ENCODE measurements at regions not wholly inside any gene's neighbourhood (a gene's known extent, or its start where the extent isn't known, plus 50 kb on each side); places are given as distances from the start of the nearest gene placed in this dataset.
"Not testable (repeated sequence)": the region's sequence is repeated elsewhere in the genome, so short reads cannot be mapped to it uniquely, and the experiment has no call there.

DNA sequence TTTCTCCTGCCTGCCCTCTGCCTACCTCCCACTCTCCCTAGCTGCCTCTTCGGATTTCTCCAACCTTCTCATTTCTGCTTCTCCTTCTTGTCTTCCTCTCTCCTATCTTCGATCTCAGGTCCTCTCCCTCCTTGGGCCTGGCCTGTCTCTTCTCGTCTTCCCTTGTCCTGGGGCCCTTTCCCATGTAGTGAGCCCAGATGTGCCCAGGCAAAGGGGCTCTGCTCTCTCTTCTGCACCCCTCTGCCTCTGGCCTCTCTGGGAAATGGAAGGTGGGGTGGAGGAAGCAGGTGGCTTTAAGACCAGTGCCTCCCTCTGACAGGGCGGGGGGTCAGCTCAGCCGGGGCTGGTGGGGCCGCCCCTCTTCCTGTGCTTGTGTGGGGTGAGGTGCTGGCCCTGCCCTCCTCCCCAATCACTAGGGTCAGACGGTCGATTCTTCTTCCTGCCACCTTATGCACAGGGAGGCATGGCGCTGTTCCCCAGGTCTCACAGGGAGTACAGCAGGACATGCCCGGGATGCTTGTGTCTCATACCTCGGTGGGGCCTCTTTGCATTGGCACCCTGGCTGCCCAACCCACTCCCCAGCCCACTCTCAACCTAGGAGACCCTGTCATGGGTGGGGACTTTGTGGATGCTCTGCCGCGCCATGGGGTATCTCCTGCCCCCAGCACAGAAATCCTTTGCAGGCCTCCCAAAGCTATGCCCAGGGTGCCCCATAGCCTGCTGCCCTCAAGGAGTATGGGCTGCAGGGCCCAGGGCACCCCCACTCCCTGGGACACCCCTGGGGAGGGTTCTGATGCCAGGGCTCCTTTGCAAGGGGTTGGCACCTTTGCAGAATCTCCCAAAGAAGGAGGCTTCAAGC, 213.8 kb upstream of the HAAO start:
- no peak overlapping the region for H3K4me3 Mint-ChIP-seq
- intact Hi-C loops (cut with micrococcal nuclease), result no loop called here
- H3K27ac Mint-ChIP-seq, result no peak overlapping the region
- H3K27me3 Mint-ChIP-seq, result peaks cover 19% of the 10 kb centered on the region
- peaks cover 44% of the 10 kb centered on the region for H3K4me1 Mint-ChIP-seq (ENCODE audit: low read depth)
- no peaks in the 10 kb centered on the region for H3K36me3 Mint-ChIP-seq (ENCODE audit: low read depth)
- H3K9me3 Mint-ChIP-seq, result peaks cover 9% of the 10 kb centered on the region

DNA sequence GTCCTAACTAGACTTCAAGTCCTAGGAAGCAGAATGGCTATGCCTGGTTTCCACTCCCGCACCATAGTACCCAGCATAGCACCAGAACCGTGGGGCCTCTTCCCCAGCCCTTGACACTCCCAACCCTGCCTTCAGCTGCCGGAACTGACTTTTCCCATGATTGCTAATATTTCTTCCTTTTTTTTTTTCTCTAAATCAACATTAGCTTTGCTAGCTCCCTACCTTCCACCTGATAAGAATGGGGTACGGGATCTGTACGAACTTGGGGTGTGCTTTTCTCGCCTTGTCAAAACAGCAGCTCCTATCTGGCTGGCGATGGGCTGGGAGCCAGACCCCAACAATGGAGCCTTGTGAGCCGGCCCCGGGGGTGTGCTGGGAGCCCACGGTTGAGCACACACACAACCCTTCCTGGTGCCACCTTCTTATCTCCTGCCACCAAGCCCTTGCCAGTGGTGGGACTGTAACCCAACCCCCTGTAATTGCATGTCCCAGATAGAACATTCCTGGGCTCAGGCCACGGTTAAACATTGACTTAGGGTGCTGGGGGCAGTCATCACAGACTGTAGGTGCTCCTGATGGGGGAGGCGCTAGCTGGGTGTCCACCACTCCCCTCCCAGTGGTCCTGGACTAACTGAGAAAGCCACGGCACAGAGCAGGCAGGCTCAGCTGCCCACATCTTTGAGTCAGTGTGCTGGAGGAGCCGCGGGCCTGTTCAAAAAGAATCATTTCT, 213.0 kb upstream of the HAAO start:
- Mint-ChIP-seq H3K36me3 (ENCODE audit: low read depth) (no peaks in the 10 kb centered on the region), H3K4me3 (no peak overlapping the region), H3K4me1 (ENCODE audit: low read depth) (peaks cover 52% of the 10 kb centered on the region), H3K9me3 (peaks cover 9% of the 10 kb centered on the region), H3K27ac (no peak overlapping the region), H3K27me3 (peaks cover 19% of the 10 kb centered on the region)
- intact Hi-C loops (cut with micrococcal nuclease), result no loop called here

- no peak overlapping the region for H3K27ac Mint-ChIP-seq
- peaks cover 9% of the 10 kb centered on the region for H3K9me3 Mint-ChIP-seq
- H3K4me3 Mint-ChIP-seq, result no peak overlapping the region
- no peaks in the 10 kb centered on the region for H3K36me3 Mint-ChIP-seq (ENCODE audit: low read depth)
- intact Hi-C loops (cut with micrococcal nuclease), result no loop called here
- peaks cover 19% of the 10 kb centered on the region for H3K27me3 Mint-ChIP-seq
- H3K4me1 Mint-ChIP-seq (ENCODE audit: low read depth), result peaks cover 58% of the 10 kb centered on the region
These were observed 212.5 kb upstream of the HAAO start for GRCh38 chr2:43004879-43005244.

DNA sequence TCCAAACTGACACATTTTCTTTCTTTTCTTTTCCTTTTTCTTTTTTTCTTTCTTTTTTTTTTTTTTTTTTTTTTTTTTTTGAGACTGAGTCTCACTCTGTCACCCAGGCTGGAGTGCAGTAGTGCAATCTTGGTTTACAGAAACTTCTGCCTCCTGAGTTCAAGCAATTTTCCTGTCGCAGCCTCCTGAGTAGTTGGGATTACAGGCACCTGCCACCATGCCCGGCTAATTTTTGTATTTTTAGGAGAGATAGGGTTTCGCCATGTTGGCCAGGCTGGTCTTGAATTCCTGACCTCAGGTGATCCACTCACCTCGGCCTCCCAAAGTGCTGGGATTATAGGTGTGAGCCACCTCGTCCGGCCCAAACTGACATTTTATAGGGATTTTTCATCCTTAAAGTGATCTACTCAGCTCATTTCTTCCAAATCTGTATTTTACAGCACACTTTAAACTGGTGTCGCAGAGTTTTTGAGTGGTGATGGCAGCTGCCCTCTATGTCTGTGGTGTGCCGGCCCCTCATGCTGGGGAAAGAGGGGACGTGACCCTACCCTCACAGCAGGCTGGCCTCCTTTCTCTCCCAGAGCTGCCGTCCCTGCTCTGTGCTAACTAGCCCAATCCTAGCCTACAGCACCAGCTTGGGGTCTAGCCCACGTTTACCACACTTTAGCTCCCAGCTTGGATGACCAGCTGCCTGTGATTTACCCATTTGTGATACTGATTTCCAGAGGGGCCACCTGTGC, 211.9 kb upstream of the HAAO start:
- not testable (repeated sequence) for H3K27ac Mint-ChIP-seq; H3K36me3 Mint-ChIP-seq (ENCODE audit: low read depth)

DNA sequence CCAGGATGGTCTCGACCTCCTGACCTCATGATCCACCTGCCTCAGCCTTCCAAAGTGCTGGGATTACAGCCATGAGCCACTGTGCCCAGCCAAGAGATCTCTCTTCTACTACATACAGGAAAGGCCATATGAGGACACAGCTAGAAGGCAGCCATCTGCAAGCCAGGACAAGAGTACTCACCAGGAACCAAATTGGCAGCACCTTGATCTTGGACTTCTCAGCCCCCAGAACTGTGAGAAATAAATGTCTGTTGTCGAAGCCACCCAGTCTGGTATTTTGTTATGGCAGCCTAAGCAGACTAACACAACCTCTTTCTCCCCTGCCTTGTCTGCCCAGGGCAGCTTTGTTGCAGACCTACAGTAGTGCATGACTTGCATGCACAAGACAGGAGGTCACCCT, 211.3 kb upstream of the HAAO start:
- Mint-ChIP-seq H3K4me1 (ENCODE audit: low read depth) (peaks cover 69% of the 10 kb centered on the region), H3K36me3 (ENCODE audit: low read depth) (no peaks in the 10 kb centered on the region), H3K9me3 (peaks cover 9% of the 10 kb centered on the region), H3K27ac (no peak overlapping the region), H3K27me3 (peaks cover 19% of the 10 kb centered on the region), H3K4me3 (no peak overlapping the region)
- intact Hi-C loops (cut with micrococcal nuclease), result no loop called here

More for the DNA sequence above, 211.9 kb upstream of the HAAO start:
- Mint-ChIP-seq H3K4me1 (ENCODE audit: low read depth) (peaks cover 63% of the 10 kb centered on the region), H3K27me3 (peaks cover 19% of the 10 kb centered on the region)
- H3K4me3 Mint-ChIP-seq; H3K9me3 Mint-ChIP-seq; intact Hi-C loops (cut with micrococcal nuclease): not testable (repeated sequence)

GRCh38 chr2:43001787-43002468, 209.5 kb upstream of the HAAO start:
- Mint-ChIP-seq H3K9me3 (no peaks in the 10 kb centered on the region), H3K27ac (no peak overlapping the region), H3K4me3 (no peak overlapping the region), H3K27me3 (peaks cover 19% of the 10 kb centered on the region), H3K4me1 (ENCODE audit: low read depth) (peaks cover 74% of the 10 kb centered on the region), H3K36me3 (ENCODE audit: low read depth) (no peaks in the 10 kb centered on the region)
- intact Hi-C loops (cut with micrococcal nuclease), result no loop called here

DNA sequence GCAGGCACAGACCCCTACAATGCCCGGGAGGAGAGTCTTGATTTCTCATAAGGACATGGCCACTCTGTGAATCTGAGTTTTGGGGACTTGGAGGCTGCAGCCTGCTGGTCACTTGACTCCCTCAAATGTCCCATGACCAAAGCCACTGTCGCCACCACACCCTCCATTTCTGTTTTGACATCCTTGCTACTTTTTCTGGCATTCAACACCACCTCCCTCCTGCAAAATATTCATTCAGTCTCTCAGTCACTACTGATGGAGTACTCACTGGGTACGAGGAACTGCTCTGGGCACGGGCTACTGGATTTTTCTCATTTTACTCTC, 208.6 kb upstream of the HAAO start:
- H3K27ac Mint-ChIP-seq, result peak overlapping the region; percentile 39
- H3K36me3 Mint-ChIP-seq (ENCODE audit: low read depth), result no peaks in the 10 kb centered on the region
- peaks cover 12% of the 10 kb centered on the region for H3K27me3 Mint-ChIP-seq
- H3K4me3 Mint-ChIP-seq, result no peak overlapping the region
- H3K4me1 Mint-ChIP-seq (ENCODE audit: low read depth), result peaks cover 69% of the 10 kb centered on the region
- H3K9me3 Mint-ChIP-seq, result no peaks in the 10 kb centered on the region
- intact Hi-C loops (cut with micrococcal nuclease), result no loop called here

GRCh38 chr2:43000242-43001054, 208.1 kb upstream of the HAAO start:
- no peak overlapping the region for H3K4me3 Mint-ChIP-seq
- intact Hi-C loops (cut with micrococcal nuclease), result no loop called here
- peaks cover 6% of the 10 kb centered on the region for H3K9me3 Mint-ChIP-seq
- no peaks in the 10 kb centered on the region for H3K36me3 Mint-ChIP-seq (ENCODE audit: low read depth)
- peaks cover 63% of the 10 kb centered on the region for H3K4me1 Mint-ChIP-seq (ENCODE audit: low read depth)
- H3K27ac Mint-ChIP-seq, result peak overlapping the region; percentile 39
- H3K27me3 Mint-ChIP-seq, result peaks cover 9% of the 10 kb centered on the region

DNA sequence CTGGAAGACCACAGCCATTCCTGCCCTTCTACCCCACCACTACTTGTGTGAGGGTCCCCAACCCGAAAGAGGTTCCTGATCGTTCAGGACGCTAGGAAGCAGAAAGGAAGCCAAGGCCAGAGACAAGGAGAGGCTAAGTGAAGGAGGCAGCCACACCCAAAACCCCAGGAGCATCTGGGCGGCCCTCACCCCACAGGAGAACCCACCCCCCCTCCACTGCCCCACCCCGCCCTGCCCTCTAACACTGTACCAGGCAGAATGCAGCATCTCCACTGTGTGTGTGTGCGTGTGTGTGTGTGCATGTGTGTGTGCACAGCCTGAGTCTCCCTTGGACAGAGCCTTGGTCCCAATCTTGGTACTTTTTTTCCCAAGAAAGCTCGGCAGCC, 207.5 kb upstream of the HAAO start:
- intact Hi-C loops (cut with micrococcal nuclease), result no loop called here
- no peaks in the 10 kb centered on the region for H3K36me3 Mint-ChIP-seq (ENCODE audit: low read depth)
- peaks cover 8% of the 10 kb centered on the region for H3K9me3 Mint-ChIP-seq
- H3K4me1 Mint-ChIP-seq (ENCODE audit: low read depth), result peaks cover 57% of the 10 kb centered on the region
- peak overlapping the region; percentile 63 for H3K27ac Mint-ChIP-seq
- H3K27me3 Mint-ChIP-seq, result peaks cover 5% of the 10 kb centered on the region
- no peak overlapping the region for H3K4me3 Mint-ChIP-seq

DNA sequence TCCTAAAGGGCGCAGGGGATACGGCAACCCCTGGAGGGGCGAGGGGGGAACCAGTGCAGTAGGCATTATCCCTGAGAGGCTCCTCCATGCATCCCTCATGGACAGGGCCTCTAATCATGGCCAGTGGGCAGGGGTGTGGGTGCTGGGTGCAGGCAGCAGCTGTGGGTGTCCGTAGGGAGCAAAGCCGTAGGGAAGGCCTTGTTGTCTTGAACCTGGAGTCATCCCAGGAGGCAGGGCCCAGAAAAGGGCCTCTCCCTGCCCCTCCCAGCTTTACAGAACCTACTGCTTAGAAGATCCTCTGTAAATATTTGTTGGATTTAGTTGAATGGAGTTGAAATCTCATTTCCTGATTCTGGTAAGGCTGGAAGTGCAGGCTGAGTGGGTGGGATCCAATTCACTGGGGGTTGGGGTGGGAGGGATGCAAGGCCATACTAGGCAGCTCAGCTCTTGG, 207.0 kb upstream of the HAAO start:
- H3K4me3 Mint-ChIP-seq, result no peak overlapping the region
- intact Hi-C loops (cut with micrococcal nuclease), result no loop called here
- H3K27ac Mint-ChIP-seq, result peak overlapping the region; percentile 63
- H3K4me1 Mint-ChIP-seq (ENCODE audit: low read depth), result peaks cover 53% of the 10 kb centered on the region
- peaks cover 8% of the 10 kb centered on the region for H3K9me3 Mint-ChIP-seq
- H3K36me3 Mint-ChIP-seq (ENCODE audit: low read depth), result no peaks in the 10 kb centered on the region
- H3K27me3 Mint-ChIP-seq, result peaks cover under 1% of the 10 kb centered on the region

- Mint-ChIP-seq H3K36me3 (ENCODE audit: low read depth) (no peaks in the 10 kb centered on the region), H3K4me3 (no peak overlapping the region), H3K27ac (peak overlapping the region; percentile 63), H3K4me1 (ENCODE audit: low read depth) (peaks cover 46% of the 10 kb centered on the region), H3K9me3 (peaks cover 8% of the 10 kb centered on the region), H3K27me3 (no peaks in the 10 kb centered on the region)
- intact Hi-C loops (cut with micrococcal nuclease), result no loop called here
These were observed 206.3 kb upstream of the HAAO start for GRCh38 chr2:42998721-42999120.

DNA sequence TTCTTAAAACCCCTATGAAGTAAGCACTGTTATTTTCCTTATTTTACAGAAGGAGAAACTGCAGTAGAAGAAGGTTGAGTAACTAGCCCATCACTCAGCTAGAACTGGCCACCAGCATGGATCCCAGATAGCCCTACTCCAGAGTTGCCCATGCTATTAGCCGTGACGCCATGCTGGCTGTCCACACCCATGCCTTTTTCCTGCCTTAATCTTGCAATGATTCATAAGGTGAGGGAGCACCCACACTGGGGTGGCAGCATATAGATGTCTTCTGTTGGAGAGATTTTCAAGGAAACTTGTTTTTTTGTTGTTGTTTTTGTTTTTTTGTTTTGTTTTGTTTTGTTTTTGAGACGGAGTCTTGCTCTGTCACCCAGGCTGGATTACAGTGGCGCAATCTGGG, 204.1 kb upstream of the HAAO start:
- no peak overlapping the region for H3K27ac Mint-ChIP-seq
- intact Hi-C loops (cut with micrococcal nuclease), result no loop called here
- H3K27me3 Mint-ChIP-seq, result no peaks in the 10 kb centered on the region
- peaks cover 8% of the 10 kb centered on the region for H3K9me3 Mint-ChIP-seq
- H3K36me3 Mint-ChIP-seq (ENCODE audit: low read depth), result no peaks in the 10 kb centered on the region
- H3K4me1 Mint-ChIP-seq (ENCODE audit: low read depth), result peaks cover 33% of the 10 kb centered on the region
- H3K4me3 Mint-ChIP-seq, result no peak overlapping the region

DNA sequence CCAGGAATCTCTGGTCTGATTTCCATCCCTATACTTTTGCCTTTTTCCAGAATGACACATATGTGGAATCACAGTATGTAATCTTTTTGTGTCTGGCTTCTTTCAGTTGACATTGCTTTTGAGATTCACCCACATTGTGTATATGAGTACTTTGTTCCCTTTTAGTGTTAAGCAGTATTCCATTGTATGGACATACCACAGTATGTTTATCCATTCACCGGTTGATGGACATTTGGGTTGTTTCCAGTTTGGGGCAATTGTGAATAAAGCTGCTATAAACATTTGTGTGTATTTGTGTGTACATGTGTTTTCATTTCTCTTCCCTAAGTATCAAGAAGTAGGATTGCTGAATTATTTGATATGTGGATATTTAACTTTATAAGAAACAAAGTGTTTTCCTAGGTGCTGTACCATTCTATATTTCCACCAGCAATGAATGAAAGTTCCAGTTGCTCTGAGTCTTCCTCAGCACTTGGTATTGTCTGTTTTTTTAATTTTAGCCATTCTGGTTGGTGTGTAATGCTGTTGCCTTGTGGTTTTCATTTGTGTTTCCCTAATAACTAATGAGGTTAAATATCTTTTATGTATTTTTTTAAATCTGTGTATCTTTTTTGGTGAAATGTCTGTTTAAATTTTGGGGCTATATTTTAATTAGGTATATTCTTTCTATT, 203.5 kb upstream of the HAAO start:
- no peaks in the 10 kb centered on the region for H3K36me3 Mint-ChIP-seq (ENCODE audit: low read depth)
- intact Hi-C loops (cut with micrococcal nuclease), result no loop called here
- H3K4me1 Mint-ChIP-seq (ENCODE audit: low read depth), result peaks cover 26% of the 10 kb centered on the region

More for the DNA sequence above, 203.5 kb upstream of the HAAO start:
- no peaks in the 10 kb centered on the region for H3K27me3 Mint-ChIP-seq
- peaks cover 8% of the 10 kb centered on the region for H3K9me3 Mint-ChIP-seq
- H3K27ac Mint-ChIP-seq, result no peak overlapping the region
- H3K4me3 Mint-ChIP-seq, result no peak overlapping the region
